Activated T-cell treated with anti-CD3 and anti-CD28 coated beads for 4 hours (primary cell): ENCODE measurements at regions not wholly inside any gene's neighbourhood (a gene's known extent, or its start where the extent isn't known, plus 50 kb on each side); places are given as distances from the start of the nearest gene placed in this dataset.

ENCODE experiments used
- DNase-seq: peaks from one replicate; pipeline ENCODE4 v3.0.0-alpha.2; 2020

- DNase-seq = no peak
These were observed 65.0 kb upstream of the POU2AF1 start for GRCh38 chr11:111444040-111444439.

- no peak for DNase-seq
These were observed 64.6 kb upstream of the POU2AF1 start for GRCh38 chr11:111443640-111444039.

- no peak for DNase-seq
These were observed 64.0 kb upstream of the POU2AF1 start for GRCh38 chr11:111443032-111443431.

DNA sequence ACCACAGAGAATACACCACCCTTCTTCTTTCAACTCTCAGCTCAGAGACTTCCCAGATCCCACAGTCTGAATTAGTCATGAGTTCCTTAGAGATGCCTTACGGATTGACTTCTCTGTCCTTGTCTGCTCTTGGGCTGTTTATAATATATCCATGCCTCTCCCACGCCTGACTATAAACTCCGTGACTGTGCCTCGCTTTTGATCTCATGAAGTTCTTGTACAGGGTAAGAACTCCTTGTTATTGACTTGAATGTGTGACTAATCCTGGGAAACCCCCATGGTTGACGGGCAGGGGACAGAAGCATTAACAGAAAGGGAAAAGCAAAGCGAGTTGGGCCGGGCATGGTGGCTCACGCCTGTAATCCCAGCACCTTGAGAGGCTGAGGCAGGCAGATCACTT is 62.4 kb upstream of the POU2AF1 start:
- no peak for DNase-seq

DNA sequence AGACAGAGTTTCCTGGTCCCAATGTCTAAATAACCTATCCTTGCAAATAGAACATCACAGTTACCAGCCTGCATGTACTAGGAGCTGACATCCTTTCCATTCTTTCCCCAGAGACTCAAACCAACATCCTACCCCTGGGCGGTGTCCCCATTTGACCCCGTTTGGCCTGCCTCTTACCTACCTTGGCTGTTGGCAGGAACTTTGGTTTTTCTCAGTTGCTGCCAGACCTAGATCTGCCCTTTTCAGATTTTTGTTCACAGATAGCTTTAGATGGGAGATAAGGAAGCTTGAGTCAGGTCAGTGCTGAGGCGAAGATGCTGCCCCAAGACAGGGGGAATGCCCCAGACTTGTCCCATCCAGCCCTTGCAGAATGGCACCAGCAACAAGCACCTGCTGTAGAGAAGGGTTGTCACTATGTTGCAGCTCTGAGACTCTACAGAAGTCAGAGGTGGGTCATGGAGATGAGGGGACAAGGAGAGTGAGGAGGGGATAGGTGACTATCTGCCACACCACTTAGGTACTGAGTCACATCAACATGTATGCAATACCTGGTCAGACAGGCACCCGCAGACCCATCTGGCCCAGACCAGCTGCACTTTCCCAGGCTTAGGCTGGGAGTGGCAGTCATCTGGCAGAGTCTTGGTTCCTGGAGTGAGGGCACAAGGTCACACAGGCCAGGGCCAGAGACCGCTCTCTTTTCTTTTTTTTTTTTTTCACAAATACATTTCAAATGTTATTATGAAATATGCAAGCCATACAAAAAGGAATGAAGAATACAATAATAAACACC is 61.5 kb upstream of the POU2AF1 start:
- no peak for DNase-seq

GRCh38 chr11:111439901-111440300 is 60.8 kb upstream of the POU2AF1 start:
- no peak for DNase-seq

GRCh38 chr11:111438846-111439520 is 59.9 kb upstream of the POU2AF1 start:
- no peak for DNase-seq

- no peak for DNase-seq
These were observed 59.1 kb upstream of the POU2AF1 start for GRCh38 chr11:111438168-111438567.

DNA sequence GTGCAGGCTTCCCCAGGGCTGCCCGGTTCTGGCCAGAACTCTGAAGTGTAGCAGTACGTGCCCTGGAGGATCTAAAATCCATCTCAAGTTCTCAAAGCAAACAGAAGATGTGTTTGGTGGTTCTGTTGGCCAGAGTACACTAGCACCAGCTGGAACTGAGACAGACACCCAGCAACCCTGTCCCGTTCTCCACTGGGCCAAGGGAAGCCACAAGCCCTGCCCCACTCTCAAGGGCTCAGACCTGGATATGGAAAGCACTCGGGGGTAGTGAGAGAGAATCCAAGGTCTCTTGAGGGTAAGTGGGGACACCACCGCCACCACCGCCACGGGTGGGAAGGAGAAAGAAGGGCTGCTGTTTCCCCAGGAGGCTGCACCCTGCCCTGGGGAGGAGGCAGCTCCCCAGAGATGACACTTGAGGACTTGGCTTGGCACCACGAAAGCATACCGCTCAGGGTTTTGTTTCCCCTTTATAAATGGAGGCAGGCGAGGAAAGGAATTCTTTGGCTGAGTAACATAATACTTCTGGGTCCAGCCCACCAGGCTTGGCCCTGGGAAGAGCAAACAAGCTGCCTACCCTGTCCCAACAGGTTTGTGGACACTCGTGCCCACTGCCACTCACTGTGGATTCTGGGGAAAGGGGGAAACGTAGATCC is 56.1 kb upstream of the POU2AF1 start:
- DNase-seq = no peak

GRCh38 chr11:111429066-111429506 is 50.0 kb upstream of the POU2AF1 start:
- DNase-seq = peak; percentile 55
